Fibroblast of skin of right quadriceps (primary cell): ENCODE measurements at regions not wholly inside any gene's neighbourhood (a gene's known extent, or its start where the extent isn't known, plus 50 kb on each side); places are given as distances from the start of the nearest gene placed in this dataset.

Source experiments
- DNase-seq: peaks from one replicate; pipeline ENCODE4 v3.0.0-alpha.2; 2013

DNA sequence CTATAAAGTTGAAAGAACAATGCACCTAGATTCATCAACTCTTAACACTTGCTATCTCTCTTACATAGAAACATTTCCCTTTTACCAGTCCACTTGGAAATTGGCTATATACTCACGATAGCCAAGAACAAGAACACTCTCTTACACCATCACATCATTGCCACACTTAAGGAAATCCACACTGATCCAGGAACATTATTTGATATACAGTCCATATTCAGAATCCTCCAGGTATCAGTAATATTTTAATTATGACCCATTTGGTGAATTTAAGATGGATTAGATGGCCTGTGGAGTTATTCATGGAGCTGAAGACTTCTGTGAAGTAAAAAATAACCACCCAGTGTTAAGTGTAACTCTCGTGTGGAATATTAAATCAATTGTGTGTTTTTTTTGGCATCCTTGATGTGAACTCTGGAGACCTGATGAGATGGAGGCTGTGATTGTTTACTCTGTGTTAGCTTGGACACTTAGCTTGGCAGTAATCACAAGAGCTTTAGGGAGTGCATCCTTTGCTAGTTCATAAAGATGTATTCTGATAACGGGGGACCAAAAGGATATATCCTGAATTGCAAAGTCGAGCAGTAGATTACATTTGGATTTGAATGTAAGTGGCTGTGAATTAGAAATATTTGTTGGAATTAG is 52.0 kb upstream of the ABL1 start:
- DNase-seq = no peak

DNA sequence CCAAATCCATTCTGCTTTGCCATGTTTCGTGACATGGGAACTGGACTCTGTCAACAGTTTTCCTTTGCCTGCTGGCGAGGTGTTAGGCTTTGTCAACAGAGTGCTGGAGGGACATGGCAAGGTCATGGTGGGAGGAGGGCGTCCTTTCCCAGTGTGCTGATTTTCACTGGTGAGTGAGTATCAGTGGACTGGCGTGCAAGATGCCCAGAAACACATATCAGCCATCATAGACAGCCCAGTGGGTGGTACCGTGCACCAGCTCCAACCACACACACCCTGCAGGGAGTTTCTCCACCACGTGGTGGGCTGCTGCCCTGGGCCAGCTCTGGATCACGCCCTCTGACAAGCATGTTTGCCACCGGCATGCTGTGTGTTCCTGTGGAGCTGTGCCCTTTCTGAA is 50.0 kb upstream of the ABL1 start:
- DNase-seq = no peak
